GM13976 (cell line): ENCODE measurements at regions not wholly inside any gene's neighbourhood (a gene's known extent, or its start where the extent isn't known, plus 50 kb on each side); places are given as distances from the start of the nearest gene placed in this dataset.

ENCODE experiments used
- DNase-seq: peaks from one replicate; pipeline ENCODE4 v3.0.0; 2012; ENCODE audit warnings: low spot score
- in situ Hi-C: fragments of 300-500 bp; cut with MboI; formaldehyde crosslinking; loops from one replicate; pipeline ENCODE4 v1.12.0; 2022; ENCODE audit warnings: low sequenced_read_pairs, mixed read lengths, inconsistent platforms; ENCODE audit not compliant: unreplicated experiment
- TF ChIP-seq, protein P1 (sequence below): IDR thresholded peaks from 2 replicates; pipeline ENCODE4 v1.5.1; 2012; ENCODE audit warnings: borderline replicate concordance, mild to moderate bottlenecking; ENCODE audit not compliant: insufficient read depth; ENCODE audit errors: extremely low read depth, missing control alignments, control extremely low read depth

DNA sequence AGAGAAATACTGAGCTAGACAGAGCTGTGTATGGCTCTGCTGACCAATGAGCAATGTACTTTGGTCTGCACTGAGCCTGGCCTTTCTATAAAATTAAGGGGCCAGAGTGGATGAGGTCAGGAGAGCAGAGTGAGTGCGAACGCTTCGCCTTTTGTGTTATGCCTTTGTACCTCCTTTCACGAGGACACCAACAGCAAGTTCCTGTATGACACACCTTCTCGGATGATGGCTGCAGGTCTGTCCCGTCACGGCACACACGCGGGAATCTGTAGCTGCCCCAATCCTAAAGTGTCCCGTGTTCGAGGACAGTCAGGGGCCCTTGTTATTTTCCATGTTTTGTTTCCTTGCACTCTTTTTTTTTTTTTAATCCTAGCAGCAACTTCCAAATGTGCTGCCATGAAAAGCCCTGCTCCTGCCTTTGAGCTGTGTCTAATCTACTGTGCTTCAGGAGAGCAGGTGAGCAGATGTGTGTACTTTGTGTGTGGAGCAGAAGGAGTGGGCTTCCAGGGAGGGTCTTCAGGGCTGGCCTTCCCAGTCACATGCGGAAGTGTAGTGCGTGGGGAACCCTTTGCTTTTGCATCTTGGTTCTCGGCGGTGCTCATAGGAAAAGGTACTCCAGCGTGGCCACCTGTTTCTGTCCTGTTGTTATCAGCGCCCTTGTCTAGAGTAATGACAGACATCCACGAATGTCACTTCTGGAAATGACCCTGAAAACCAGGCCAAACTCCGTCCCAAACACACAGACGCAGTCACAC lies 213.2 kb downstream of the NDUFA10 start:
- TF ChIP-seq, protein P1, sequence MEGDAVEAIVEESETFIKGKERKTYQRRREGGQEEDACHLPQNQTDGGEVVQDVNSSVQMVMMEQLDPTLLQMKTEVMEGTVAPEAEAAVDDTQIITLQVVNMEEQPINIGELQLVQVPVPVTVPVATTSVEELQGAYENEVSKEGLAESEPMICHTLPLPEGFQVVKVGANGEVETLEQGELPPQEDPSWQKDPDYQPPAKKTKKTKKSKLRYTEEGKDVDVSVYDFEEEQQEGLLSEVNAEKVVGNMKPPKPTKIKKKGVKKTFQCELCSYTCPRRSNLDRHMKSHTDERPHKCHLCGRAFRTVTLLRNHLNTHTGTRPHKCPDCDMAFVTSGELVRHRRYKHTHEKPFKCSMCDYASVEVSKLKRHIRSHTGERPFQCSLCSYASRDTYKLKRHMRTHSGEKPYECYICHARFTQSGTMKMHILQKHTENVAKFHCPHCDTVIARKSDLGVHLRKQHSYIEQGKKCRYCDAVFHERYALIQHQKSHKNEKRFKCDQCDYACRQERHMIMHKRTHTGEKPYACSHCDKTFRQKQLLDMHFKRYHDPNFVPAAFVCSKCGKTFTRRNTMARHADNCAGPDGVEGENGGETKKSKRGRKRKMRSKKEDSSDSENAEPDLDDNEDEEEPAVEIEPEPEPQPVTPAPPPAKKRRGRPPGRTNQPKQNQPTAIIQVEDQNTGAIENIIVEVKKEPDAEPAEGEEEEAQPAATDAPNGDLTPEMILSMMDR = no peak
- in situ Hi-C loops = no loop called here
- DNase-seq = no peak

DNA sequence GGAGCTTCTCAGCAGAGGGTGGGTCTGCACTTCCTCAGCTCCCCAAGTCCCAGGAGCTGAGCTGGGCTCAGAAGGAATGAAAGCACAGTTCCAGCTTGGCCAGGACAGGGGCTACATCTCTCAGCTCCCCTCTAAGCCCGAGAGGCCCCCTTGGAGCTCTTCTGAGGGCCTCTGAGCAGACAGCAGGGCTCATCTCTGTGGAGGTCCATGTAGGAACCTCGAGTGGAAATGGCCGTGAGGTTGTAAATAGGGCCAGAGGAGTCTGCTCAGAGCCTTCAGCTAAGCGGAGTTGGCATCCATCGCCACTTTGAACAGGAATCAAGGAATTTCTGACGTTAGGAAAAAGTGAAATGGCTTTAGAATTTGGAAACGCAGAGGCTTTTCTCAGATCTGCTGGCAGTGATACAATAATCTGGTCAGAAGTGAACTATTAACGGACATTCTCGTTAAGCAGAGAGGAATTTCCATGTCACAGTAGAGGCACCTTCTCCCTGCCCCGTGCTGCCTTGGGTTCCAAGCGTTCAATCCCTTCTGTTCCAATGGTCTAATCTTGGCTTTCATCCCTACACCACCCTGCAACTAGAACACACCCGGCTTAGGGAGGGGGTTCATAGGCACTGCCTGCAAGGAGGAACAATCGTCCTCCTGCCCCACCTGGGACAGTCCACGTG lies 213.9 kb downstream of the NDUFA10 start:
- in situ Hi-C loops = no loop called here
- no peak for DNase-seq

DNA sequence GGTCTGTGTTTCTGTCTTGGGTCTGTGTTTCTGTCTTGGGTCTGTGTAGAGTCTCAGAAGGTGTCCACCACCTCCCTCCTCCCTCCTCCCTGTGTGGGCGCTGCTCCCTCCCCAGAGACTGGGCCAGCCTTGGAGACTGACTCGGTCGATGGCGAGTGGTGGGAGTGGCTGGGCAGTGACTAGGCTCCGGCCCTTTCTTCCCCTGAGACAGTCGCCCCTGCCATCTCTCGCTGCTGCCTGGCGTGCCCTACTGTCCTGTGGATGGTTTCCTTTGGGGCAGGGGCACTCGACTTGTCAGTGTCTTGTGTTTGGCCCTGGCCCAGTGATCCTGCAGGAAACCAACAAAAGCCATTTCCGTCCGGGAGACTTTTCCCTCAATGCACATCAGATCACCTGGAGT lies 215.8 kb downstream of the NDUFA10 start:
- in situ Hi-C loops = no loop called here
- no peak for DNase-seq
- TF ChIP-seq, protein P1 = no peak

More for the DNA sequence above, 213.9 kb downstream of the NDUFA10 start:
- TF ChIP-seq, protein P1 = no peak

DNA sequence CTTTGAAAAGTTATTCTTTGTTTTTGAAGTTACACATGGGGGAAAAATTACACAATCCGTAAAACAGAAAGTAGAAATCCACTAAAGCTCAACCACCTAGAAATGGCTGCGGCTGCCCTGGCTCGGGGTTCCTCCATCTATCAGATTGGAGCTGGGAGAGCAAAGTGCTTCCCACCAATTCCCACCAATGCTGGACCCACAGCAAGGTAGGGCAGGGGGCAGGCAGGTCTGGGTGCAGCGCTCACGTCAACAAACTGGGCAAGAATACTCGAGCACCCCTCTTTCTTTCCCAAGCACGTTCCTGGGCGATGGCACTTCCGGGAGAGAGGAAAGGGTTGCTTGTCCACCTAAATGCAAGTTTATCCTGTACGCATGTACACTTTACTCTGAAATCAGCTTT lies 217.6 kb downstream of the NDUFA10 start:
- TF ChIP-seq, protein P1 = no peak

DNA sequence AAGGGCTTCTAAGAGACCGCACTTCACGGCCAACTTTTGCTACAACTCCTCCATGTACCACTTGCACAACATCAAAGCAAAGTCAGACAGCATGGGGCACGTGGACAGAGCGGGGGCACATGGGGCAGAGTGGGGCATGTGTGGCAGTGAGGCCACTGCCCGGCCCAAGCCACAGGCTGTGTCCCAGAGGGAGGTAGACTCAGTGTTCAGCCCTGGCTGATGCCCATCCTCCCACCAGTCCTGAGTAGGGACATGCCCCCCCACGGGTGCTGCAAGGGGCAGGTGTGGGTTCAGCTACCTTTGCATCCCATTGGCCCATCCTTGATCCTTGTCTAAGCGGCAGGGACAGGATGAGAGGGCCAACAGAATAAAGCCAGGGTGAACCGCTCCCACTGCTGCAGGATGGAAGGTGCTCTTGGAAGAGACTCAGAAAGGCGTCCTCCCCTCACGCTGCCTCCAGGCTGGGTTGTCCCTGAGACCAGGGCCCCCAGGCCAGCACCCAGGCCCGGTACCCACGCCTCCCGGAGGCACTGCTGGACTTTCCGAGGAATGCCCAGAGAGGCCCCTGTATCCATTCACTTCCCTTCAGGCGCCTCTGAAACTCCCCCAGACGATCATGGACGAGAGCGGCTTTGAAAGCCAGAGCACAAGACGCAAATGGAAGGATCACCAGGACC lies 218.2 kb downstream of the NDUFA10 start:
- no peak for DNase-seq
- in situ Hi-C loops = no loop called here
- TF ChIP-seq, protein P1 = no peak

More for the DNA sequence above, 217.6 kb downstream of the NDUFA10 start:
- in situ Hi-C loops = no loop called here
- DNase-seq = no peak

DNA sequence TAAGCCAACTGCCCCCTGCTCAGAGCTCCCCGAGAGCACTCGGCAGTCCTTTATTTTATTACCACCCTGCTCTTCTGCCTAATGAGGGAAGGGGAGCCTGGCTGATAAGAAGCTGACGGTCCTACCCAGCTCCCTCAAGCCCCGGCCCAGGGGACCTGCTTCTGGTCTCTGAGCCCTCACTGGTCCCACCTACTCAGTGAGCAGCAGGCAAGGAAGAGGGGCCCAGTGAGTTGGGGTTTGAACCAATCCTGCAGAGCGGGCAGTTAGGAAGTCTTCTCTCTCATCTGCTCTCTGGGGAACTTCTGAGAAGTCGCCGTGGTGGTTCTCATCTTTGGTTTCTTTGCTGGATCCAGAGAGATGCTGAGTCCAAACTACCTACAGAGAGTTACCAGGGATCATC lies 218.9 kb downstream of the NDUFA10 start:
- in situ Hi-C loops = no loop called here
- TF ChIP-seq, protein P1 = no peak

More for the DNA sequence above, 218.9 kb downstream of the NDUFA10 start:
- DNase-seq = no peak
